Suprapubic skin (tissue), 4 donors: ENCODE measurements at regions not wholly inside any gene's neighbourhood (a gene's known extent, or its start where the extent isn't known, plus 50 kb on each side); places are given as distances from the start of the nearest gene placed in this dataset.

Source experiments
- EP300 ChIP-seq: sonication (generic); formaldehyde crosslinking; IDR thresholded peaks from one replicate; pipeline ENCODE4 v1.6.1; 2017; ENCODE audit warnings: antibody characterized with exemption
- POLR2A ChIP-seq, 2 donors: fragments of 450-650 bp; IDR thresholded peaks; one replicate each; pipeline ENCODE4 v1.6.1; 2017; ENCODE audit warnings: antibody characterized with exemption in 2 of 2, mild to moderate bottlenecking in 2 of 2, moderate library complexity in 2 of 2
- POLR2AphosphoS5 ChIP-seq, 3 donors: sonication (generic); formaldehyde crosslinking; IDR thresholded peaks; one replicate each; pipeline ENCODE4 v1.6.1; 2017; ENCODE audit warnings: antibody characterized with exemption in 3 of 3
- TF ChIP-seq, protein P1 (sequence below), 2 donors: fragments of 200-600 bp in 1 of 2; fragments of 450-650 bp in 1 of 2; sonication (generic) in 1 of 2; IDR thresholded peaks; one replicate each; pipeline ENCODE4 v1.5.1; 2016 to 2019; ENCODE audit warnings: antibody characterized with exemption in 2 of 2, mild to moderate bottlenecking in 1 of 2, moderate library complexity in 1 of 2

DNA sequence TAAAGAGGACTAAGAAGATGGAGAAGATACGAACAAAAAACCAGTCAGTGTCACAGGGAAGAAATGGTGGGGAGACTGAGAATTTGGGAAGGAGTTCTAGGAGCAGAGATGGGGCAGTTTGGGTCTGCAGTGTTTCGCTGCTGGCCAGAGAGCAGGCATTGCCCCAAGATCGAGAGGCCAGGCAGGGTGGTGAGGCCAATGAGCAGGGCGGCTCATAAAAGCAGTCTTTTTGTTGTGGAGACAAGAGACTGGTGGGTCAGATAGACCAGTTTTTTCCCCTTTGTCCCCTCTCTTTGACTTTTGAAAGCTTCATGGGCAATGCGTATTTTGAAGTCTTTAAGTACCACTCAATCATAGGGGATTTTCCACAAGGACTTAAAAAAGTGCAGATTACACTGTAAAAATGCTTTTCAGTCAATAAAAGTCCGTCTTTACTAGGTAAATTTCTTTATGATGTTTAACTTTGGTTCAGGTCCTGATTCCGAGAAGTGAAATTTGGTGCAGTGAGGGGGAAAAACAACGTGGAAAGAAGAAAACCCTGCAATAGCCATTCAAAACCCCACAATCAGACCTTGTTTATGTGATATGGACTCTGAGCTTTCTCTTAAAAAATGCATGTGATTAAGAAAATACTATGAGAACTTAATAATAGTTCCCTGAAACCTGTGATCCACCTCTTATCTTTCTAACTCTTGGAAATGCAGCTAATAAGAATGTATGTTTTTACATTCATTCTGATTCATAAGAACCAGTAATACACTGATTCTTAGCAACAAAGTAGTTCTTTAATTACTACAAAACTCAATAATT lies 338.9 kb downstream of the KLF5 start:
- TF ChIP-seq, protein P1, sequence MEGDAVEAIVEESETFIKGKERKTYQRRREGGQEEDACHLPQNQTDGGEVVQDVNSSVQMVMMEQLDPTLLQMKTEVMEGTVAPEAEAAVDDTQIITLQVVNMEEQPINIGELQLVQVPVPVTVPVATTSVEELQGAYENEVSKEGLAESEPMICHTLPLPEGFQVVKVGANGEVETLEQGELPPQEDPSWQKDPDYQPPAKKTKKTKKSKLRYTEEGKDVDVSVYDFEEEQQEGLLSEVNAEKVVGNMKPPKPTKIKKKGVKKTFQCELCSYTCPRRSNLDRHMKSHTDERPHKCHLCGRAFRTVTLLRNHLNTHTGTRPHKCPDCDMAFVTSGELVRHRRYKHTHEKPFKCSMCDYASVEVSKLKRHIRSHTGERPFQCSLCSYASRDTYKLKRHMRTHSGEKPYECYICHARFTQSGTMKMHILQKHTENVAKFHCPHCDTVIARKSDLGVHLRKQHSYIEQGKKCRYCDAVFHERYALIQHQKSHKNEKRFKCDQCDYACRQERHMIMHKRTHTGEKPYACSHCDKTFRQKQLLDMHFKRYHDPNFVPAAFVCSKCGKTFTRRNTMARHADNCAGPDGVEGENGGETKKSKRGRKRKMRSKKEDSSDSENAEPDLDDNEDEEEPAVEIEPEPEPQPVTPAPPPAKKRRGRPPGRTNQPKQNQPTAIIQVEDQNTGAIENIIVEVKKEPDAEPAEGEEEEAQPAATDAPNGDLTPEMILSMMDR (IDR thresholded peaks at IDR 0.05): no peak
- no peak for TF ChIP-seq POLR2AphosphoS5 (IDR thresholded peaks at IDR 0.05)
- no peak for TF ChIP-seq POLR2A (IDR thresholded peaks at IDR 0.05)
- TF ChIP-seq EP300: no peak
